HCT116 (cell line): ENCODE measurements at regions not wholly inside any gene's neighbourhood (a gene's known extent, or its start where the extent isn't known, plus 50 kb on each side); places are given as distances from the start of the nearest gene placed in this dataset.

ENCODE experiments used
- ATAC-seq: fragments of 200-7000 bp; cut with Tn5 transposase; 2 replicates; pipeline ENCODE4 v1.9.1; 2020; ENCODE audit warnings: mild to moderate bottlenecking, moderate library complexity
- BruUV-seq: library from RNA; stranded (reverse); fragments of 400-500 nt; replicated peaks from 2 replicates; lab custom pipeline; 2021; lab: Mats Ljungman, UMichigan
- CTCF ChIA-PET: fragments of 300-600 bp; sonication (Branson Sonifier 250); formaldehyde crosslinking; loops from one replicate; lab custom pipeline; 2021; ENCODE audit warnings: antibody characterized with exemption; lab: Charles Lee
- POLR2A ChIA-PET: fragments of 300-600, 350-600 bp; sonication (Branson Sonifier 250); formaldehyde crosslinking; loops from one replicate; lab custom pipeline; 2021; ENCODE audit warnings: antibody characterized with exemption; lab: Charles Lee
- RAD21 ChIA-PET, 2 experiments: fragments of 300-600 bp; sonication (Branson Sonifier 250); formaldehyde crosslinking; loops; one replicate each; lab custom pipeline; 2023; ENCODE audit warnings: low total read pairs in 2 of 2; ENCODE audit not compliant: uncharacterized antibody in 2 of 2, unreplicated experiment in 2 of 2, low non-redundant PET in 1 of 2; lab: Charles Lee
- DNase-seq: peaks from one replicate; pipeline ENCODE4 v3.0.0-alpha.2; 2010; ENCODE audit warnings: low read depth, low spot score
- H2AFZ ChIP-seq: fragments of 200-600 bp; shearing (Covaris generic), sonication (generic); 2 replicates; pipeline ENCODE4 v1.6.1; 2017; ENCODE audit warnings: low read depth, mixed run types, mixed read lengths, antibody characterized with exemption, low read length; ENCODE audit not compliant: poor library complexity, severe bottlenecking
- H3K27ac ChIP-seq: 2 replicates; pipeline ENCODE4 v1.5.1; 2012; ENCODE audit warnings: low read depth, low read length
- H3K27me3 ChIP-seq: fragments of 200-600 bp; sonication (generic); 2 replicates; pipeline ENCODE4 v1.6.1; 2016; ENCODE audit warnings: mixed run types, low read length, mixed read lengths; ENCODE audit not compliant: insufficient read depth
- H3K36me3 ChIP-seq, 2 experiments: fragments of 200-500 bp in 1 of 2; fragments of 200-600 bp in 1 of 2; sonication (Bioruptor generic) in 1 of 2; sonication (generic) in 1 of 2; 2 replicates each; pipeline versions ENCODE4 v1.5.1 to v1.6.1; 2014 to 2016; ENCODE audit warnings: low read length in 2 of 2, inconsistent platforms in 1 of 2, mixed read lengths in 1 of 2, mixed run types in 1 of 2; ENCODE audit not compliant: insufficient read depth in 2 of 2, control insufficient read depth in 1 of 2
- H3K4me1 ChIP-seq, 2 experiments: fragments of 200-600 bp in 1 of 2; sonication (generic) in 1 of 2; 2 replicates each; pipeline versions ENCODE4 v1.5.1 to v1.6.1; 2012 to 2017; ENCODE audit warnings: low read length in 2 of 2, inconsistent platforms in 1 of 2, mild to moderate bottlenecking in 1 of 2, mixed read lengths in 1 of 2, mixed run types in 1 of 2, moderate library complexity in 1 of 2; ENCODE audit not compliant: insufficient read depth in 2 of 2, control insufficient read depth in 1 of 2
- H3K4me2 ChIP-seq: fragments of 200-600 bp; sonication (generic); 2 replicates; pipeline ENCODE4 v1.6.1; 2017; ENCODE audit warnings: mixed run types, low read length, mixed read lengths
- H3K4me3 ChIP-seq, 2 experiments: fragments of 200-600 bp in 1 of 2; sonication (generic) in 1 of 2; replicated peaks in 1 of 2; 2 replicates each; pipeline ENCODE4 v1.5.1; 2011 to 2016; ENCODE audit warnings: low read length in 2 of 2, control low read depth in 1 of 2, low read depth in 1 of 2, mild to moderate bottlenecking in 1 of 2, mixed read lengths in 1 of 2, mixed run types in 1 of 2
- H3K79me2 ChIP-seq: fragments of 200-600 bp; sonication (generic); 2 replicates; pipeline ENCODE4 v1.6.1; 2017; ENCODE audit warnings: mild to moderate bottlenecking, mixed run types, low read length, moderate library complexity, mixed read lengths; ENCODE audit not compliant: insufficient read depth
- H3K9ac ChIP-seq: fragments of 200-600 bp; sonication (generic); 2 replicates; pipeline ENCODE4 v1.6.1; 2016; ENCODE audit warnings: low read length, mixed read lengths
- H3K9me2 ChIP-seq: fragments of 200-600 bp; sonication (generic), shearing (Covaris generic); 2 replicates; pipeline ENCODE4 v1.6.1; 2017; ENCODE audit warnings: mixed run types, mild to moderate bottlenecking, moderate library complexity; ENCODE audit not compliant: insufficient read depth
- H3K9me3 ChIP-seq, 2 experiments: fragments of 200-500 bp in 1 of 2; fragments of 200-600 bp in 1 of 2; sonication (Bioruptor generic) in 1 of 2; sonication (generic) in 1 of 2; 2 replicates each; pipeline ENCODE4 v1.6.1; 2014 to 2017; ENCODE audit warnings: low read length in 2 of 2, mixed read lengths in 2 of 2, inconsistent platforms in 1 of 2, low read depth in 1 of 2, mild to moderate bottlenecking in 1 of 2, mixed run types in 1 of 2, moderate library complexity in 1 of 2; ENCODE audit not compliant: control insufficient read depth in 1 of 2, insufficient read depth in 1 of 2
- H4K20me1 ChIP-seq: fragments of 200-600 bp; sonication (generic), shearing (Covaris generic); 2 replicates; pipeline ENCODE4 v1.6.1; 2017; ENCODE audit warnings: mixed run types, mild to moderate bottlenecking, moderate library complexity; ENCODE audit not compliant: insufficient read depth
- CBX3 ChIP-seq: IDR thresholded peaks from 2 replicates; pipeline ENCODE4 v1.6.1; 2012; ENCODE audit warnings: low read depth
- CTCF ChIP-seq, 3 experiments: fragments of 200-600 bp in 1 of 3; sonication (generic) in 1 of 3; IDR thresholded peaks in 2 of 3; conservative IDR thresholded peaks in 1 of 3; 2 replicates each; pipeline ENCODE4 v1.5.1; 2012 to 2017; ENCODE audit warnings: low read depth in 2 of 3, low read length in 2 of 3, antibody characterized with exemption in 1 of 3, borderline replicate concordance in 1 of 3, control low read depth in 1 of 3, mild to moderate bottlenecking in 1 of 3, mixed read lengths in 1 of 3, mixed run types in 1 of 3, moderate library complexity in 1 of 3; ENCODE audit not compliant: insufficient read depth in 1 of 3
- EGR1 ChIP-seq: IDR thresholded peaks from 2 replicates; pipeline ENCODE4 v1.6.1; 2012; ENCODE audit warnings: low read depth
- EZH2 ChIP-seq: fragments of 200-600 bp; sonication (generic); IDR thresholded peaks from 2 replicates; pipeline ENCODE4 v1.6.1; 2017; ENCODE audit warnings: antibody characterized with exemption, mixed run types
- EZH2phosphoT487 ChIP-seq: fragments of 200-600 bp; IDR thresholded peaks from 2 replicates; pipeline ENCODE4 v1.6.1; 2018; ENCODE audit warnings: antibody characterized with exemption, borderline replicate concordance
- JUND ChIP-seq: IDR thresholded peaks from 2 replicates; pipeline ENCODE4 v1.6.1; 2012
- MAX ChIP-seq: IDR thresholded peaks from 2 replicates; pipeline ENCODE4 v1.6.1; 2012
- POLR2AphosphoS5 ChIP-seq: IDR thresholded peaks from 2 replicates; pipeline ENCODE4 v1.6.1; 2011; ENCODE audit warnings: mild to moderate bottlenecking, low read depth, low read length, moderate library complexity
- RAD21 ChIP-seq: IDR thresholded peaks from 2 replicates; pipeline ENCODE4 v1.6.1; 2012; ENCODE audit warnings: low read depth, mild to moderate bottlenecking
- YY1 ChIP-seq: IDR thresholded peaks from 2 replicates; pipeline ENCODE4 v1.6.1; 2011; ENCODE audit warnings: low read length, low read depth, moderate library complexity, mild to moderate bottlenecking; ENCODE audit not compliant: insufficient replicate concordance; ENCODE audit errors: extremely low read depth
- ZNF274 ChIP-seq: fragments of 200-500 bp; sonication (Bioruptor generic); IDR thresholded peaks from 2 replicates; pipeline ENCODE4 v1.6.1; 2014; ENCODE audit warnings: mild to moderate bottlenecking, low read depth, low read length, inconsistent platforms
- intact Hi-C: fragments of 100-400 bp; cut with micrococcal nuclease; formaldehyde crosslinking; loops from 2 replicates; pipeline ENCODE4 v1.10.0; 2022

- ATAC-seq (no peak), DNase-seq (no peak)
- ChIA-PET CTCF (no interaction called here), POLR2A (no interaction called here), RAD21 (no interaction called here)
- no peak overlapping the region for H3K4me2 ChIP-seq
- TF ChIP-seq POLR2AphosphoS5 (no peak), MAX (no peak), EGR1 (no peak), RAD21 (no peak), ZNF274 (no peak), YY1 (no peak), CBX3 (no peak)
- no peak overlapping the region for H3K9ac ChIP-seq
- intact Hi-C loops, result no loop called here
- no peaks in the 10 kb centered on the region for H3K36me3 ChIP-seq
- no peaks in the 10 kb centered on the region for H3K9me3 ChIP-seq
- no peaks in the 10 kb centered on the region for H4K20me1 ChIP-seq
- H3K27me3 ChIP-seq, result no peaks in the 10 kb centered on the region
- H3K9me2 ChIP-seq, result no peaks in the 10 kb centered on the region
- H3K4me3 ChIP-seq, result no peak overlapping the region
- no peak overlapping the region for H2AFZ ChIP-seq
- no peak overlapping the region for H3K27ac ChIP-seq
- no peaks in the 10 kb centered on the region for H3K79me2 ChIP-seq
- no peaks in the 10 kb centered on the region for H3K4me1 ChIP-seq
- no TSS peak for BruUV-seq
Observed at GRCh38 chr4:130021706-130022105, 925.8 kb downstream of the C4orf33 start.

- POLR2A ChIA-PET, result no interaction called here
- no peaks in the 10 kb centered on the region for H3K36me3 ChIP-seq
- H3K4me3 ChIP-seq, result no peak overlapping the region
- CTCF ChIA-PET, result no interaction called here
- no peaks in the 10 kb centered on the region for H4K20me1 ChIP-seq
- no peak overlapping the region for H3K27ac ChIP-seq
- ATAC-seq (no peak), DNase-seq (no peak)
- no peaks in the 10 kb centered on the region for H3K9me3 ChIP-seq
- H3K9me2 ChIP-seq, result no peaks in the 10 kb centered on the region
- no peak overlapping the region for H3K9ac ChIP-seq
- H3K27me3 ChIP-seq, result no peaks in the 10 kb centered on the region
- no peak overlapping the region for H2AFZ ChIP-seq
- no peaks in the 10 kb centered on the region for H3K4me1 ChIP-seq
- intact Hi-C loops, result no loop called here
- TF ChIP-seq MAX (no peak), CTCF (IDR thresholded peaks at IDR 0.05 in 2 of 3, conservative IDR thresholded peaks at IDR 0.05 in 1 of 3; ENCODE audit: borderline replicate concordance in 1 of 3, insufficient read depth in 1 of 3, low read depth in 2 of 3, low read length in 2 of 3) (no peak), EZH2 (no peak), EZH2phosphoT487 (no peak), CBX3 (no peak), JUND (no peak), RAD21 (no peak), YY1 (no peak)
- RAD21 ChIA-PET, result no interaction called here
- H3K4me2 ChIP-seq, result no peak overlapping the region
- no TSS peak for BruUV-seq
- H3K79me2 ChIP-seq, result no peaks in the 10 kb centered on the region
Observed at GRCh38 chr4:130023088-130023487, 927.1 kb downstream of the C4orf33 start.
